Esophagus muscularis mucosa (tissue), 3 donors: ENCODE measurements at regions not wholly inside any gene's neighbourhood (a gene's known extent, or its start where the extent isn't known, plus 50 kb on each side); places are given as distances from the start of the nearest gene placed in this dataset.

Experiments used
- CTCF ChIP-seq, 3 experiments: fragments of 200-600 bp in 2 of 3; fragments of 450-650 bp in 1 of 3; sonication (generic) in 2 of 3; IDR thresholded peaks; one replicate each; pipeline ENCODE4 v1.5.1; 2017 to 2019; ENCODE audit warnings: antibody characterized with exemption in 3 of 3, mild to moderate bottlenecking in 2 of 3, moderate library complexity in 1 of 3
- POLR2A ChIP-seq: fragments of 450-650 bp; IDR thresholded peaks from one replicate; pipeline ENCODE4 v1.6.1; 2017; ENCODE audit warnings: antibody characterized with exemption, moderate library complexity, mild to moderate bottlenecking, low read depth
- POLR2AphosphoS5 ChIP-seq, 2 donors: sonication (generic); formaldehyde crosslinking; IDR thresholded peaks; one replicate each; pipeline ENCODE4 v1.6.1; 2017; ENCODE audit warnings: antibody characterized with exemption in 2 of 2

- TF ChIP-seq CTCF (IDR thresholded peaks at IDR 0.05) (no peak), POLR2A (no peak), POLR2AphosphoS5 (IDR thresholded peaks at IDR 0.05) (no peak)
Observed at GRCh38 chr6:8947900-8948299, 512.6 kb upstream of the SLC35B3 start.
